ENCODE measurements at regions not wholly inside any gene's neighbourhood (a gene's known extent, or its start where the extent isn't known, plus 50 kb on each side); places are given as distances from the start of the nearest gene placed in this dataset.
"Not testable (repeated sequence)": the region's sequence is repeated elsewhere in the genome, so short reads cannot be mapped to it uniquely, and the experiment has no call there.

GRCh38 chr10:78442836-78443550 lies 409.3 kb downstream of the RPS24 start:
- DNase-seq = peak in 5 of 7 donors; percentile 31 to 71 (median 45)
- H3K4me1 ChIP-seq (replicated peaks in 1 of 2) = peaks cover 5 to 9% of the 10 kb centered on the region in 2 donors
- TF ChIP-seq CTCF (IDR thresholded peaks at IDR 0.05) (no peak), POLR2A (IDR thresholded peaks at IDR 0.05) (no peak)
- H3K9me3 ChIP-seq (replicated peaks in 1 of 3) = no peaks in the 10 kb centered on the region
- no peaks in the 10 kb centered on the region for H3K36me3 ChIP-seq (replicated peaks in 1 of 2)
- H3K27ac ChIP-seq = no peak overlapping the region
- H3K4me3 ChIP-seq = no peak overlapping the region
- 61 to 82% (median 67%) methylated on average over 5 to 13 of the region's 13 CpGs for WGBS, 4 donors
- no peaks in the 10 kb centered on the region for H3K27me3 ChIP-seq
- intact Hi-C loops (cut with DNase I) = no loop called here

GRCh38 chr10:78443900-78444571 lies 410.4 kb downstream of the RPS24 start:
- no peak overlapping the region for H3K27ac ChIP-seq
- no peaks in the 10 kb centered on the region for H3K27me3 ChIP-seq
- no peak overlapping the region for H3K4me3 ChIP-seq
- no peak for TF ChIP-seq POLR2A (IDR thresholded peaks at IDR 0.05)
- no peaks in the 10 kb centered on the region for H3K36me3 ChIP-seq (replicated peaks in 1 of 2)
- DNase-seq = peak in 1 of 7 donors; percentile 41
- 76 to 88% (median 84%) methylated on average over 11 of the region's 11 CpGs for WGBS, 4 donors
- H3K9me3 ChIP-seq (replicated peaks in 1 of 3) = no peaks in the 10 kb centered on the region
- H3K4me1 ChIP-seq (replicated peaks in 1 of 2) = peaks cover 5 to 9% of the 10 kb centered on the region in 2 donors
- intact Hi-C loops (cut with DNase I) = no loop called here

DNA sequence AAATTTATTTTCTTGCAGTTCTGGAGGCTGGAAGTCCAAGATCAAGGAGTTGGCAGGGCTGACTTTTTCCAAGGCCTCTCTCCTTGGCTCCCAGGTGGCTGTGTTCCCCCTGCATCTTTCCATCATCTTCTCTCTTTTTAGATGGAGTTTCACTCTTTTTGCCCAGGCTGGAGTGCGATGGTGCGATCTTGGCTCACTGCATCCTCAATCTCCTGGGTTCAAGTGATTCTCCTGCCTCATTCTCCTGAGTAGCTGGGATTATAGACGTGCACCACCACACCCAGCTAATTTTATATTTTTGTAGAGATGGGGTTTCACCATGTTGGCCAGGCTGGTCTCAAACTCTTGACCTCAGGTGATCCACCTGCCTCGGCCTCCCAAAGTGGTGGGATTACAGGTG lies 411.1 kb downstream of the RPS24 start:
- H3K27me3 ChIP-seq; intact Hi-C loops (cut with DNase I); H3K36me3 ChIP-seq (replicated peaks in 1 of 2); H3K9me3 ChIP-seq (replicated peaks in 1 of 3); H3K27ac ChIP-seq; H3K4me3 ChIP-seq; H3K4me1 ChIP-seq (replicated peaks in 1 of 2): not testable (repeated sequence)
- 69 to 98% (median 85%) methylated on average over 3 to 4 of the region's 4 CpGs for WGBS, 4 donors
- peak in 1 of 7 donors; percentile 23 for DNase-seq

DNA sequence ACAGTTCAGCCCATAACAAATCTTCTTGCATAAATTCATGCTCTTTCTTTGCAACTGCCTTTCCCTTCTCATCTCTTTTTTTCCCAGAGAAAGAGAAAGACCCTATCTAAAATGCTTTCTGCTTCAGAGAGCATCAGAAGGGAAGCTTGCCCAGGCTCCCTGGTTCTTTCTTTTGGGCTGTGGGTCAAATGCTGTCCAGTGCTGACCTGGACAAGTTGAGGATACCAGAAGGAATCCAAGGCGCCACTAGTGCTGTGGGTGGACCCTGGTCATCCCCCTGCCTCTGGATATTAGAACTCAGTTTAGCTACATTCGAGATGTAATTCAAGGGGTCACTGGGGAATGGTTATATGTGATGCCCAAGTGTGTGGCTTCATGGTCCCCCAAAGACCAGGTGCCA lies 411.6 kb downstream of the RPS24 start:
- intact Hi-C loops (cut with DNase I) = no loop called here
- no peaks in the 10 kb centered on the region for H3K9me3 ChIP-seq (replicated peaks in 1 of 3)
- no peak for TF ChIP-seq POLR2A (IDR thresholded peaks at IDR 0.05)
- TF ChIP-seq CTCF (IDR thresholded peaks at IDR 0.05) = no peak
- 77 to 96% (median 92%) methylated on average over 2 of the region's 2 CpGs for WGBS, 4 donors
- no peak overlapping the region for H3K4me3 ChIP-seq
- peak in 1 of 7 donors; percentile 28 for DNase-seq
- no peak overlapping the region for H3K27ac ChIP-seq
- H3K36me3 ChIP-seq (replicated peaks in 1 of 2) = no peaks in the 10 kb centered on the region
- H3K4me1 ChIP-seq (replicated peaks in 1 of 2) = peaks cover 5 to 9% of the 10 kb centered on the region in 2 donors
- no peaks in the 10 kb centered on the region for H3K27me3 ChIP-seq

- DNase-seq = no peak
- H3K27me3 ChIP-seq = no peaks in the 10 kb centered on the region
- H3K9me3 ChIP-seq (replicated peaks in 1 of 3) = no peaks in the 10 kb centered on the region
- intact Hi-C loops (cut with DNase I) = no loop called here
- H3K4me1 ChIP-seq (replicated peaks in 1 of 2) = peaks cover 5 to 21% of the 10 kb centered on the region in 2 donors
- no peak overlapping the region for H3K4me3 ChIP-seq
- WGBS, 4 donors = 91 to 95% (median 93%) methylated on average over 4 of the region's 4 CpGs
- H3K27ac ChIP-seq = no peak overlapping the region
- TF ChIP-seq CTCF (IDR thresholded peaks at IDR 0.05) = no peak
- TF ChIP-seq POLR2A (IDR thresholded peaks at IDR 0.05) = no peak
- no peaks in the 10 kb centered on the region for H3K36me3 ChIP-seq (replicated peaks in 1 of 2)
Measured at GRCh38 chr10:78448470-78448869, 414.8 kb downstream of the RPS24 start.
